ENCODE measurements at regions not wholly inside any gene's neighbourhood (a gene's known extent, or its start where the extent isn't known, plus 50 kb on each side); places are given as distances from the start of the nearest gene placed in this dataset.

- no peak for DNase-seq
Measured at GRCh38 chr18:51603111-51603510, 405.6 kb upstream of the MEX3C start.

DNA sequence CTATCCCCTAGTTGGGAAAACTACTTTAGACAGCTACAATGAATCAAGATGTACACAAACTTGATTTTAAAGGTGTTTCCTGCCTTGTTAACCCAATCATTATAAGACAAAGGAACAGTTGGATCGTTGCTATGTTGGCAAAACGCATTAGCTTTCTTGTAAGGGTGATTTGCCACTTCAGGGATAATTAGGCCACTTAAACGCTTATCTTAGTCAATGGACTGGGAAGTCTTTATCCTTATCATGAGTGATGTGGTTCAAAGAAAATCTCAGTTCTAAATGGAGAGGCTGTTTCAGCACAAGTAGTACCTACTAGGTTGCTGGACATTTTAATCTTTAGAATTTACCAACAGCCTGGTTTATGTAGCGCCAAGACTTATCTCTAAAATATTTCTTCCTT is 406.1 kb upstream of the MEX3C start:
- no peak for DNase-seq

- no peak for DNase-seq
Measured at GRCh38 chr18:51610481-51610880, 413.0 kb upstream of the MEX3C start.

GRCh38 chr18:51611326-51611725 is 413.8 kb upstream of the MEX3C start:
- no peak for DNase-seq

GRCh38 chr18:51614033-51614432 is 416.6 kb upstream of the MEX3C start:
- no peak for DNase-seq

GRCh38 chr18:51614967-51615571 is 417.6 kb upstream of the MEX3C start:
- DNase-seq = no peak

DNA sequence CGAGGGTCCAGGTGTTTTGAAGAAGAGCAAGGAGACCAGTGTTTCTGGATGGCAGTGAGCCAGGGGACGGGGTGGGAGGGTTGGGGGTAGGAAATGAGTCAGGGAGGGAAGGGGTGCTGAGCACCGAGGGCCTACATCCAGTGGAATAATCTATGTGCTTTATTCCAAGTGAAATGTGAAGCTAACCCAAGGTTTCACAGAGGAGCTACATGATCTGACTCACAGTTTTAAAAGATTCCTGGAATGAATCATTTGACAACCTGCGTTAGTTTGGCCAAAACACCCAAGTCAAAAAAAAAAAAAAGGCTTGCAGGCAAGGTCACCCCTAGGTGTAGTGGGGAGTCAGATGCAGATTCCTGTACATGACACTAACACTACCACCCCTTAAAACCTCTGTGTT is 419.7 kb upstream of the MEX3C start:
- no peak for DNase-seq

DNA sequence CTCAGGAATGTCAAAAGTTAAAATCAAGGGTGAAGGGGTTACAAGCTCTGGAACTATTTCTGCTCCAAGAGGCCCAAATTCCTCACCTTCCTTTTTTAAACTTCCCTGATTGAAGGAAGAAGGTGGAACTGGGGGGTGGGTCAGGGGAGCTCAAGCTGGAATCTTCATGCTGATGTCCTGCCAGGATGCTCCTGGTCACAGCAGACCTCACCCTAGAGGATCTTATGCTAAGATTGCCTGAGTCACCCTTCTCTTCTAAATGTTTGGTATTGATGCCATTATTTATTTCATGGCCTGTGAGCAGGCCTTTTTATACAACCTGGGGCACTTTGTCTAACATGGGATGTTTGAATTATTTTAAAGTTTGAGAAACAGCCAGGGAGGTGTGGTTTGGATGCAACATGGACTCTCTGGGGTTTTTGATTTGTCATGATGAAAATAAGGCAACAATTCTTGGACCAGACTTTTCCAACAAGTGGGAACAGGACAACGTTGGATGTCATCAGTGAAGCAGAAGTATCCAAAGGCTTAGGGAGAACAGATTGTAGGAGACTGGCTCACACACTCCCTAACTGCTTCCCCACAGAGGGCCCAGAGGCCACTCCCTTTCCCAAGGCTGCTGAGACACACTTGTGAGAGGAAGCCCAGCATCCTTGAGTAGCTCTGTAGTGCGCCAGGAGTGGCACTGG is 420.2 kb upstream of the MEX3C start:
- DNase-seq = no peak

DNA sequence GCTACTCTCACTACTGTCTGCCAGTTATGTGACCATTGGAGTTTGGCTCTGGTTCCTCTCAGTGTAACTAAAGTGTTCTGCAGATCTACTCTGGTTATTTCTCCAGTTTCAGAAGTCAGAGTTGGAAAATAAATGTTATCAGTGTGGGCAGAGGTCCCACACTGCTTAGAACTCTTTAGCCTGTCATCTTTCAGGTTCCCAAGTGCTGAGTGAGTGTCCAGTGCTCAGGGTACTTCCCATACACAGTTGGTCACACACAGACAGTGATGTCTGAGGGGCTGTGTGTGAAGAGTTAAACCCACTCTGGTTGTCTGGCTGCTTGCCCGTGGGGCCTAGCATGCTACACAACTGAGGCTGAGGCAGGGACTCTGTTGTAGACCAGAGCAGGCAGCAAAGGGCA is 421.8 kb upstream of the MEX3C start:
- no peak for DNase-seq

- DNase-seq = no peak
Measured at GRCh38 chr18:51621113-51621863, 423.8 kb upstream of the MEX3C start.

GRCh38 chr18:51621864-51622160 is 424.3 kb upstream of the MEX3C start:
- DNase-seq = no peak

- DNase-seq = no peak
Measured at GRCh38 chr18:51622702-51623101, 425.2 kb upstream of the MEX3C start.

- no peak for DNase-seq
Measured at GRCh38 chr18:51623653-51624052, 426.2 kb upstream of the MEX3C start.

GRCh38 chr18:51630706-51631105 is 433.2 kb upstream of the MEX3C start:
- DNase-seq = no peak

DNA sequence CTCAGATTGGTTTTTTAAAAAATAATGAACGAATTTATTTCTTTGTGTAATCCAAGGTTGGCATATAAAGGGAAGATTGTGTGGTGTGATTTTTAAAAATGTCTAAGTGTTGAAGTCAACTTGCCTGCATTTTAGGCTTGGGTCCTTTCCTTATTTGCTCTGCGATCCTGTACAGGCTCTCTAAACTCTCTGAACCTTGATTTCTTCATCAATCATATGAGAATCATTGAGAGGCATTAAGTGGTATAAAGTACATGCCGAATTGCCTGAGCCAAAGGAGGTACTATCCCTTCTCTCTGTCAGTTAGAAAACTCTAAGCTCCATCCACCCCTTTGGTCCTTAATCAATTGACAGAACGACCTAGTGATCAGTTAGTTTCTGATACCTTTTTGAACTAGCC is 440.4 kb upstream of the MEX3C start:
- DNase-seq = no peak

- DNase-seq = no peak
Measured at GRCh38 chr18:51639541-51639940, 442.1 kb upstream of the MEX3C start.

DNA sequence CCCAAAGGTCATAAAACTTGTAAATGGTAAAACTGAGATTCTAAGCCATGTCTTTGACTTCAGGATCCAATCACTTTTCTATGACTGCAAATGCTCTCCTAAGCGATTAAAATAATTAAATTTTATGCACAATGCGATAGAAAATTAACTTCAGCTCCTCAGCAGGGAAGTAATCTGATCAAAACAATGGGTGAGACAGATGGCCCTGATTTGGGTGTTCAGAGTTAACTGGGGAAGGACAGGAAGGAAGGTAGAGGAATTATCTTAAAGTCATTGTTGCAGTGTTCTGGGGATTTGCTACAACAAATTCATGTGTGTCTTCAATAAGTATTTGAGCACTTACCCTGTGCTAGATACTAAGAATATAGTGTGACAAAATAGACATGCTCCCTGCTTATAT is 446.0 kb upstream of the MEX3C start:
- no peak for DNase-seq

GRCh38 chr18:51645607-51646006 is 448.1 kb upstream of the MEX3C start:
- no peak for DNase-seq

- no peak for DNase-seq
Measured at GRCh38 chr18:51647346-51647745, 449.9 kb upstream of the MEX3C start.

DNA sequence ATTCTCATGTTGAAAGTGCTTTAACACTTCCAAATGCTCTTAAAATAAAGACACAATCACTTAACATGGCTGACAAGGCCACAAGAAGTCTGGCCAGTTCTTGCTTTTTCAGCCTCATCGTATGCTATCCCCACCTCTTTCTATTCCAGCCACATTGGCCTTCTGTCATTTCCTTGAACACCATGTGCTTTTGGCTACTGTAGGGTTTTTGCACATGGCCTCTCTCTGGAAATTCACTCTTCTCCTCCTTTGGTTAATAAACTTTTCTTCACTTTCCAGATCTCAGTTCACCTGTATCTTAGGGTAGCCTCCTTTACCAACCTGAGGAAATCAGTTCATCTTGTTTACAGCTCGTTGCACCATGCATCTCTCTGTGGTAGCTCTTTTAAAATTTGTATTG is 450.5 kb upstream of the MEX3C start:
- no peak for DNase-seq

- DNase-seq = no peak
Measured at GRCh38 chr18:51649796-51650195, 452.3 kb upstream of the MEX3C start.

DNA sequence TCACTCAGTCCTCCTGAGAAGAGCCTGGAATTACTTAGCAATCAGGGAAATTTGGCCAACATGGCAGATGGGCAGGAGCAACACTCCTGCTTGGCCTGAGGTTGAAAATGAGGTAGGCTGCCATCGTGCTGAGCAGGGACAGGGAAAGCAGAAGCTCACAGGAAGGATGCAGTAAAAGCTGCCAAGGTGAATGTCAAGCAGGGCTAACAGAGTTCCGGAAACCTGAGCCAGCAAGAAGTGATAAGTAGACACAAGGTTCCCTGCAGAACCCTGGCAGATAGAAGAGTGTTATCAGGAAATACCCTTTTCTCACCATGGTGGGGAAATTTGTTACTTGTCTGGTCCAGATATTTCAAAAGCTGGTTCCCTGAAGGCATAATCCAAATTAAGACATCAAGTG is 454.3 kb upstream of the MEX3C start:
- DNase-seq = no peak

DNA sequence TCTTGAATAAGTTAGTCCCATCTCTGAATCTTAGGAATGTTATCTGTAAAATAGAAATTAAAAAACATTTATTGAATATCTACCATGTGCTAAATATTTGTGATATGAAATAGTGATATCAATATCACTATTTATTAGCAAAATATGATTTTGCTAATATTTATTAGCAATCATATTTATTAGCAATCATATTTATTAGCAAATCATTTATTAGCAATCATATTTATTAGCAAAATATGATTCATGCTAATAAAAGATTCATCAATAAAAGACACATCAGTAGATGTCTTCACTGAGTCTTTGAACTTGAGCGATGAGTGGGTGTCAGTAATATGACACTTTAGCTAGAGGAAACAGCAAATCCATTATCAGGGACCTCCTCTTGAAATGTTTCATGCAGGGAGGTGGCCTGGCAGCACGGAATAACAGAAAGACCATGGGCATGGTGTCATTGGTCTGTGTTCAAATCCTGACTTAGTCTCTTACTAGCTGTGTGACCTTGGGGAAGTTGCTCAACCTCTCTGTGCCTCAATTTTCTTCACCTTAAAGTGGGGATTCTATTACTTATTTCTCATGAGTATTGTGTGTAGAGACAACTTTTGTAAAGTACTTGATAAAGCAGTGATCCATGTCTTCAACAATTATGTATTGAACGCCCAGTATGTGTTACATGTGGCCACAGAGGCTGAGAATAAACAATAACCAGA is 456.2 kb upstream of the MEX3C start:
- DNase-seq = no peak

Measured in CD4-positive, alpha-beta T cell treated with Interleukin-21 for 1 hour (primary cell).